ENCODE measurements at regions not wholly inside any gene's neighbourhood (a gene's known extent, or its start where the extent isn't known, plus 50 kb on each side); places are given as distances from the start of the nearest gene placed in this dataset.

GRCh38 chr10:108709927-108710722, 1213.2 kb downstream of the XPNPEP1 start:
- TF ChIP-seq NR1H2 (CRISPR knock-in tag; IDR thresholded peaks at IDR 0.05) (no peak), ZNF263 (CRISPR knock-in tag; IDR thresholded peaks at IDR 0.05; ENCODE audit: low read depth) (no peak), TEAD4 (CRISPR knock-in tag; IDR thresholded peaks at IDR 0.05) (no peak), FOXJ3 (CRISPR knock-in tag; IDR thresholded peaks at IDR 0.05; ENCODE audit: borderline replicate concordance) (no peak), GABPB1 (CRISPR knock-in tag; IDR thresholded peaks at IDR 0.05) (no peak), RELA (CRISPR knock-in tag; IDR thresholded peaks at IDR 0.05; ENCODE audit: borderline replicate concordance) (no peak), GRHL2 (CRISPR knock-in tag; IDR thresholded peaks at IDR 0.05; ENCODE audit: insufficient replicate concordance, severe bottlenecking) (no peak), FOXP1 (CRISPR knock-in tag; IDR thresholded peaks at IDR 0.05; ENCODE audit: borderline replicate concordance) (no peak), IRF1 (CRISPR knock-in tag; IDR thresholded peaks at IDR 0.05) (no peak), ZNF121 (CRISPR knock-in tag; IDR thresholded peaks at IDR 0.05) (no peak), NFATC4 (CRISPR knock-in tag; IDR thresholded peaks at IDR 0.05) (no peak)
- TF ChIP-seq, protein P1, sequence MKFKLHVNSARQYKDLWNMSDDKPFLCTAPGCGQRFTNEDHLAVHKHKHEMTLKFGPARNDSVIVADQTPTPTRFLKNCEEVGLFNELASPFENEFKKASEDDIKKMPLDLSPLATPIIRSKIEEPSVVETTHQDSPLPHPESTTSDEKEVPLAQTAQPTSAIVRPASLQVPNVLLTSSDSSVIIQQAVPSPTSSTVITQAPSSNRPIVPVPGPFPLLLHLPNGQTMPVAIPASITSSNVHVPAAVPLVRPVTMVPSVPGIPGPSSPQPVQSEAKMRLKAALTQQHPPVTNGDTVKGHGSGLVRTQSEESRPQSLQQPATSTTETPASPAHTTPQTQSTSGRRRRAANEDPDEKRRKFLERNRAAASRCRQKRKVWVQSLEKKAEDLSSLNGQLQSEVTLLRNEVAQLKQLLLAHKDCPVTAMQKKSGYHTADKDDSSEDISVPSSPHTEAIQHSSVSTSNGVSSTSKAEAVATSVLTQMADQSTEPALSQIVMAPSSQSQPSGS (CRISPR knock-in tag; IDR thresholded peaks at IDR 0.05; ENCODE audit: borderline replicate concordance, low read depth), result no peak
- TF ChIP-seq, protein P2, sequence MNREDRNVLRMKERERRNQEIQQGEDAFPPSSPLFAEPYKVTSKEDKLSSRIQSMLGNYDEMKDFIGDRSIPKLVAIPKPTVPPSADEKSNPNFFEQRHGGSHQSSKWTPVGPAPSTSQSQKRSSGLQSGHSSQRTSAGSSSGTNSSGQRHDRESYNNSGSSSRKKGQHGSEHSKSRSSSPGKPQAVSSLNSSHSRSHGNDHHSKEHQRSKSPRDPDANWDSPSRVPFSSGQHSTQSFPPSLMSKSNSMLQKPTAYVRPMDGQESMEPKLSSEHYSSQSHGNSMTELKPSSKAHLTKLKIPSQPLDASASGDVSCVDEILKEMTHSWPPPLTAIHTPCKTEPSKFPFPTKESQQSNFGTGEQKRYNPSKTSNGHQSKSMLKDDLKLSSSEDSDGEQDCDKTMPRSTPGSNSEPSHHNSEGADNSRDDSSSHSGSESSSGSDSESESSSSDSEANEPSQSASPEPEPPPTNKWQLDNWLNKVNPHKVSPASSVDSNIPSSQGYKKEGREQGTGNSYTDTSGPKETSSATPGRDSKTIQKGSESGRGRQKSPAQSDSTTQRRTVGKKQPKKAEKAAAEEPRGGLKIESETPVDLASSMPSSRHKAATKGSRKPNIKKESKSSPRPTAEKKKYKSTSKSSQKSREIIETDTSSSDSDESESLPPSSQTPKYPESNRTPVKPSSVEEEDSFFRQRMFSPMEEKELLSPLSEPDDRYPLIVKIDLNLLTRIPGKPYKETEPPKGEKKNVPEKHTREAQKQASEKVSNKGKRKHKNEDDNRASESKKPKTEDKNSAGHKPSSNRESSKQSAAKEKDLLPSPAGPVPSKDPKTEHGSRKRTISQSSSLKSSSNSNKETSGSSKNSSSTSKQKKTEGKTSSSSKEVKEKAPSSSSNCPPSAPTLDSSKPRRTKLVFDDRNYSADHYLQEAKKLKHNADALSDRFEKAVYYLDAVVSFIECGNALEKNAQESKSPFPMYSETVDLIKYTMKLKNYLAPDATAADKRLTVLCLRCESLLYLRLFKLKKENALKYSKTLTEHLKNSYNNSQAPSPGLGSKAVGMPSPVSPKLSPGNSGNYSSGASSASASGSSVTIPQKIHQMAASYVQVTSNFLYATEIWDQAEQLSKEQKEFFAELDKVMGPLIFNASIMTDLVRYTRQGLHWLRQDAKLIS (CRISPR knock-in tag; IDR thresholded peaks at IDR 0.05; ENCODE audit: borderline replicate concordance), result no peak
- TF ChIP-seq, protein P3, sequence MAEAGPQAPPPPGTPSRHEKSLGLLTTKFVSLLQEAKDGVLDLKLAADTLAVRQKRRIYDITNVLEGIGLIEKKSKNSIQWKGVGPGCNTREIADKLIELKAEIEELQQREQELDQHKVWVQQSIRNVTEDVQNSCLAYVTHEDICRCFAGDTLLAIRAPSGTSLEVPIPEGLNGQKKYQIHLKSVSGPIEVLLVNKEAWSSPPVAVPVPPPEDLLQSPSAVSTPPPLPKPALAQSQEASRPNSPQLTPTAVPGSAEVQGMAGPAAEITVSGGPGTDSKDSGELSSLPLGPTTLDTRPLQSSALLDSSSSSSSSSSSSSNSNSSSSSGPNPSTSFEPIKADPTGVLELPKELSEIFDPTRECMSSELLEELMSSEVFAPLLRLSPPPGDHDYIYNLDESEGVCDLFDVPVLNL (CRISPR knock-in tag; IDR thresholded peaks at IDR 0.05; ENCODE audit: borderline replicate concordance, low read depth), result no peak
- no peak for ATAC-seq

DNA sequence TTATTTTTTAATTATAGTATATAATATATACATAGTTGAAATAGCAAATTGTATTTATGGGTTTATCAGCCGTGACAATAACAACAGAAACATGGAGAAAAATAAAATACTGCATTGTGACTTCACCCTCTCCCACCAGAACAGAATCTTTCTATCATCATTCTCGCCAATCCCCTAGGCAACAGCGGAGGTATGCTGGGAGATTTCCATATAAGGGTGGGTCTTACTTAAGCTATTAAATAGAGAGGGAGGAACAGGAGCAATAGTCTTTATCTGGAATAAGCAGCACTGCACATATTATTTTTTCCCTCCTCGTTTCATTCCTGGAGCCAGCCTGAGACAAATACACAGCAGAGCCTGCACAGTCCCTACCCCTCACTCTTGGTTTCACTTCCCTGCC, 1214.9 kb downstream of the XPNPEP1 start:
- ChIA-PET CTCF (no interaction called here), POLR2A (no interaction called here)
- Mint-ChIP-seq H3K36me3 (peaks cover 9% of the 10 kb centered on the region), H3K27ac (no peak overlapping the region), H3K27me3 (ENCODE audit: low read depth) (no peaks in the 10 kb centered on the region), H3K4me3 (no peak overlapping the region), H3K9me3 (peaks cover 13% of the 10 kb centered on the region), H3K4me1 (no peaks in the 10 kb centered on the region)
- no peak for ATAC-seq
- no peak for DNase-seq (ENCODE audit: low spot score)
- TF ChIP-seq ZNF121 (CRISPR knock-in tag; IDR thresholded peaks at IDR 0.05), result no peak
- TF ChIP-seq ZNF396 (CRISPR knock-in tag; IDR thresholded peaks at IDR 0.05; ENCODE audit: borderline replicate concordance), result no peak
- no peak for TF ChIP-seq NR1H2 (CRISPR knock-in tag; IDR thresholded peaks at IDR 0.05)
- TF ChIP-seq NFATC4 (CRISPR knock-in tag; IDR thresholded peaks at IDR 0.05), result no peak
- TF ChIP-seq TCF7 (CRISPR knock-in tag; IDR thresholded peaks at IDR 0.05; ENCODE audit: low read depth), result no peak
- no peak for TF ChIP-seq MAX (CRISPR knock-in tag; IDR thresholded peaks at IDR 0.05)
- TF ChIP-seq, protein P4, sequence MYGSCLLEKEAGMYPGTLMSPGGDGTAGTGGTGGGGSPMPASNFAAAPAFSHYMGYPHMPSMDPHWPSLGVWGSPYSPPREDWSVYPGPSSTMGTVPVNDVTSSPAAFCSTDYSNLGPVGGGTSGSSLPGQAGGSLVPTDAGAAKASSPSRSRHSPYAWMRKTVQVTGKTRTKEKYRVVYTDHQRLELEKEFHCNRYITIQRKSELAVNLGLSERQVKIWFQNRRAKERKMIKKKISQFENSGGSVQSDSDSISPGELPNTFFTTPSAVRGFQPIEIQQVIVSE (CRISPR knock-in tag; IDR thresholded peaks at IDR 0.05; ENCODE audit: borderline replicate concordance), result no peak
- no peak for TF ChIP-seq GRHL2 (CRISPR knock-in tag; IDR thresholded peaks at IDR 0.05; ENCODE audit: insufficient replicate concordance, severe bottlenecking)
- TF ChIP-seq, protein P5, sequence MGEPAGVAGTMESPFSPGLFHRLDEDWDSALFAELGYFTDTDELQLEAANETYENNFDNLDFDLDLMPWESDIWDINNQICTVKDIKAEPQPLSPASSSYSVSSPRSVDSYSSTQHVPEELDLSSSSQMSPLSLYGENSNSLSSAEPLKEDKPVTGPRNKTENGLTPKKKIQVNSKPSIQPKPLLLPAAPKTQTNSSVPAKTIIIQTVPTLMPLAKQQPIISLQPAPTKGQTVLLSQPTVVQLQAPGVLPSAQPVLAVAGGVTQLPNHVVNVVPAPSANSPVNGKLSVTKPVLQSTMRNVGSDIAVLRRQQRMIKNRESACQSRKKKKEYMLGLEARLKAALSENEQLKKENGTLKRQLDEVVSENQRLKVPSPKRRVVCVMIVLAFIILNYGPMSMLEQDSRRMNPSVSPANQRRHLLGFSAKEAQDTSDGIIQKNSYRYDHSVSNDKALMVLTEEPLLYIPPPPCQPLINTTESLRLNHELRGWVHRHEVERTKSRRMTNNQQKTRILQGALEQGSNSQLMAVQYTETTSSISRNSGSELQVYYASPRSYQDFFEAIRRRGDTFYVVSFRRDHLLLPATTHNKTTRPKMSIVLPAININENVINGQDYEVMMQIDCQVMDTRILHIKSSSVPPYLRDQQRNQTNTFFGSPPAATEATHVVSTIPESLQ (CRISPR knock-in tag; IDR thresholded peaks at IDR 0.05), result no peak

More at GRCh38 chr10:108709927-108710722, 1213.2 kb downstream of the XPNPEP1 start:
- Mint-ChIP-seq H3K27me3 (ENCODE audit: low read depth) (no peaks in the 10 kb centered on the region), H3K9me3 (peaks cover 30% of the 10 kb centered on the region), H3K27ac (no peak overlapping the region), H3K4me1 (no peaks in the 10 kb centered on the region), H3K36me3 (peaks cover 22% of the 10 kb centered on the region), H3K4me3 (no peak overlapping the region)
- ChIA-PET POLR2A (no interaction called here), CTCF (no interaction called here)
- no peak for DNase-seq (ENCODE audit: low spot score)

Measured in WTC11 (cell line).